Endothelial cell of hepatic sinusoid (primary cell): ENCODE measurements at regions not wholly inside any gene's neighbourhood (a gene's known extent, or its start where the extent isn't known, plus 50 kb on each side); places are given as distances from the start of the nearest gene placed in this dataset.
"Not testable (repeated sequence)": the region's sequence is repeated elsewhere in the genome, so short reads cannot be mapped to it uniquely, and the experiment has no call there.

ENCODE experiments used
- in situ Hi-C: cut with HindIII; loops from 2 replicates; pipeline ENCODE4 v1.10.0; 2017; ENCODE audit warnings: low sequenced_read_pairs

DNA sequence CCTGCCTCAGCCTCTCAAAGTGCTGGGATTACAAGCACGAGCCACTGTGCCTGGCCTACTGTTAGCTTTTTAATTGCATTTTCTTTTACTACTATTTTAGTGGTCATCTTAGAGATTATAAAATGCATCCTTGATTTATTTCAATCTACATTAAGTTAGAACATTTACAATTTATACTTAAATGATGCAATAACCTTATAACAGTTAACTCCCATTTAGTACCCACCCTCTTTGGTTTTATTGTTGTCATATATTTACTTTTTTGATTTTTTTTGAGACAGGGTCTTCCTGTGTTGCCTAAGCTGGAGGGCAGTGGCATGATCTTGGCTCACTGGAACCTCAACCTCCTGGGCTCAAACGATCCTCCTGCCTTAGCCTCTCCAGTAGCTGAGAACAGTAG is 77.3 kb downstream of the PPCDC start:
- in situ Hi-C loops: no loop called here

DNA sequence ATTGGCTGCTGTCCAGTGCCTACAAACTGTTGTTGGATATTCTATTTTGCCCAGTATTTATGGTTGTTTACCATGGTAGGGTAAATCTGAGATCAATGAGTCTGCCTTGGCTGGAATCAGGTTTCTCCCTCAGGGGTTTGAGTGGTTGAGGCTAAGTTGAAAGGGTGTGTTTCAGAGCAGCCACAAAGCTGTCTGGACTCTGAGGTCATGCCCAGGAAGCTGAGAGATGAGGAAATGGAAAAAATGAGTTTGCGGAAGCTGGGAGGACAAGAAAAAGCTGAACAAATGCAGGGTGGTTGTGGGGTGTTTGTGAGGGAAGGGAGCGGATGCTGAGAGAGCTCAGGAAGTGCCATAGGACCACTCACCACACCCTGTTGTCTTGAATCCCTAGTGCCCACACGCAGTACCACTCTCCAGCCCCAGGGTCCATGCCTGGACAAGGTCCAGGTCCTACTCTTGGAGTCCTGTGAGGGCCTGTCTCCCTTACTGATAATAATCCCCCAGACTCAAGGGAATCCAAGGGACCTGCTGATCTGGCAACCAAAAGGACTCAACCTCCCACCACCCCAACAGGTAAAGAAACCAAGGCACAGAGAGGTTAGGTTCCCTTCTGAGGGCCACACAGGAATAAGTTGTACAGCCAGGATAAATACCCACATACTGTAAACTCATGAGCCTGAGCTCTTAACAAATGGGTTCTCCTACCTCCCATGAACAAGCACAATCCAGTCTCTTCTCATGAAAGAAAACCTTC is 81.6 kb downstream of the PPCDC start:
- in situ Hi-C loops: no loop called here

DNA sequence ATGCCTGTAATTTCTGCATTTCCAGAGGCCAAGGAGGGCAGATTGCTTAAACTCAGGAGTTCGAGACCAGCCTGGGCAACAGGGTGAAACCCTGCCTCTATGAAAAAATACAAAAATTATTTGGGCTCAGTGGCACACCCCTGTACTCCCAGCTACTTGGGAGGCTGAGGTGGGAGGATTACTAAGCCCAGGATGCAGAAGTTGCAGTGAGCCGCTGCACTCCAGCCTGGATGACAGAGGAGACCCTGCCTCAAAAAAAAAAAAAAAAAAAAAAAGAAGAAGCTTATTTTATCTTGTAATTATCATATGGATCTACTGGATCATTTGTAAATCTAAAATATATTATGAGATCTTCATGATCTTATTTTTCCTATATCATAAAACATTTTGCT is 84.1 kb downstream of the PPCDC start:
- in situ Hi-C loops: no loop called here

- in situ Hi-C loops: no loop called here
Measured at GRCh38 chr15:75107908-75108838, 84.8 kb downstream of the PPCDC start.

DNA sequence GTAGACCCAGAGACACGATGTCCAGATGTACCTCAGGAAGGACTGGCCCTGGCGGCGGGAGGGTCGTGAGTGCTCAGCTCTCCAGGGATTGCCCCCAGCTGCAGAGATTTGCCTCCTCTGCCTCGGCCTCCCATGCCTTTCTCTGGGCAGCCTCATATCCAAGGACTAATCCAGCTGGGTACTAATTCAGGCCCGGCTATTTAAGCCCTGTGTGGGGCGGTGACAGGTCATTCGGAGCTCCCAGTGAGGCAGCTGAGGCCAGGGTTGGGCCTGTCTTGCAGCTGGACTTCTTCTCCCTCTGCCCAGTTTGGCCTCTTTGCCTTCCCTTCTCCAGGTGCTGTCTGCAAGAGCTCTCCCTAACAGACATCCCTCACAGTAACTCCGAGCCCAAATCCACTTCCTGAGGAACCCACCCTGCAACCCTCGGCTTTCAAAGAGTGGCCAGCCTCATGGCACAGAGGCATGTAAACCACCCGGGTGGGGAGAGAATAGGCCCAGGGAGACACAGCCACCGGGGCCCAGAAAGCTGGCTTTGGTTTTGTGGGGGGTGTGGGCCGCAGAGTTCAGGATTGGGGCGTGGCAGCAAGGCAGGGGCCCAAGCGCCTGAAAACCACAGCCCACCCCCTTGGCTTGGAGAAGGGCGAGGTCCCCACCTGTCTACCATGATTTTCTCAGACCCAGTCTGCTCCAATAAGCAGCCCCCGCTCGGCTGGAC is 85.8 kb downstream of the PPCDC start:
- in situ Hi-C loops: no loop called here

DNA sequence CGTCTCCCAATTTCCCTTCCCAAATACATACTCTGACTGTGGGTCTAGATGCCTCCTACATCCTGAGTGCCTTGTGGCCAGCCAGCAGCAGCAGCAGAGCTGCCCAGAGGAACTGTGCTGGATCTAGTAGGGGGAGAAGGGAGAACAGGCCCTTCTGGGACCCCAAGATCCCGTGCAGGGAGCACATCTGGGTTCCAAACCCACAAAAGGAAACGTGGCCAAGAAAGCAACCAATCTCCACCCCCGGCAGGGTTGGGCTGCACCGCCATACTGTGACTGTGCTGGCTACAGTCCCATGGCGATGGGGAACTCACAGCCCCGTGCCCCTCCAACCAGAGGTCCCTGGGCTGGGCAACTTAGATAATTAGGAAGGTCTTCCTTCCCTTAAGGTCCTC is 86.3 kb downstream of the PPCDC start:
- in situ Hi-C loops: no loop called here

DNA sequence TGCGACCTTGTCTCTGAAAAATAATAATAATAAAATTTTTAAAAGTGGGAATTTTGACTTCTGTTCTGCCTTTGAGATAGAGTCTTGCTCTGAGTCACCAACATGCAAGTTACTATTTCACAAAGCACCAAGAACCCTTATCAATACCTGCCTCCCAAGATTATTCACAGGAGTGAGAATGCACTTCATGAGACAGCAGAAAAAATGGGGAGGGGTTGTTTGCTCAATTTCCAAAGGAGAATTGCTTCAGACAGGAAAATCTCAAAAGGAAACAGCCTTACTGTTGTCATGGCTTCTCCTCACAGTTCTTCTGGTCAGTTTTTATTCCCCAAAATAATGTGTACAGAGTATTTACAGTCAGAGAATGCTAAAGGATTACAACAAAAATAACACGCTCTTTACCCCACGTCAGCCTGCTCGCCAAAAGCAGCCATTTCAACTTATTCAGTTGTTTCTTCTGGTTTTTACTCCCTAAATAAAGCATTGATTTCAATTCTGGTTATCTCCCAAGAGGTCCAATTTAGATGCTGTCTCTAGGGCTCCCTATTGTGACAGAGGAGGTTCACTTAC is 89.0 kb downstream of the PPCDC start:
- in situ Hi-C loops: no loop called here

DNA sequence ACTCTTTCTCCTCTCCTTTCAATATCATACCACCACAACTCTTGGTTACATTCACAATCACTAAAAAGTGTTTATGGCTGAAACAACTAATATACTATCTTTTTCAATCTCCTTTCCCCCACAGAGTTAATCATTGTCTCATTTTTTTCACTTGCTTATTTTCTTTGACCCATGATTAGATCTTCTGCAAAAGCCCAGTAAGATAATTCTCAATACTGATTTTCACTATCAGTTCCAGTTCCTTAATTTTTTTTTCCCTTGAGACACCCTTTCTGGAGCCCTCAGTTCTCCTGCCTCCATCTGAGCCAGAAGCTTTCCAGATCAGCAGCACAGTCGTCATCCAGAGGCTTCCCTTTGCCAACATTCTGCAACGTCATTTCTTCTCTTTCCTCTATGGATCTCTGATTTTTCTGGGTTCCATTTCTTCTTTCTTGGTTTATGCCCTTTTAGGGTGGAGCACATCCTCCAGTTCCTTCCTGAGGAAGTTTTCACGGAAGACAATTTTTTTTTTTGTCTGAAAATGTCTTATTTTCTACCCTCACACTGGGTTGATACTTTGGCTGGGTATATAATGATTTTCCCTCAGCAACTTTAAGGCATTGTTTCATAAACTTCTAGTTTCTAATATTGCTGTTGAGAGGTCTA is 88.7 kb upstream of the C15orf39 start:
- in situ Hi-C loops: no loop called here

- in situ Hi-C loops: no loop called here
Measured at GRCh38 chr15:75114327-75114726, 87.4 kb upstream of the C15orf39 start.

DNA sequence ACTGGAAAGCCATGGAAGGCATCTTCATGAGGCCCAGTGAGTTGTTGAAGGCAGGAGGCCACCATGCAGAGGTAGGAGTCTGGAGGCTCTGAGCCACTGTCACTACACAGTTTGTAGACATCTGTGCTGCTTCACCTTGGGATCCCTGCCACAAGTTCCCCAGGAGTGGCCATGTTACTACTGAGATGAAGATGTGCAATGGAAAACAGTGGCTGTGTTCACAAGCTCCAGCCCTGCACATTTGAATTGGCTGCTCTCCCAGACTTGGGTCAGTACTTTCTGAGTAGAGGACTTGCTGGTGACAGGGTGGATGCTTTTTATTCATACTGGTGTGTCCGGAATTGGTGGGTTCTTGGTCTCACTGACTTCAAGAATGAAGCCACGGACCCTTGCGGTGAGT is 86.9 kb upstream of the C15orf39 start:
- in situ Hi-C loops: no loop called here

DNA sequence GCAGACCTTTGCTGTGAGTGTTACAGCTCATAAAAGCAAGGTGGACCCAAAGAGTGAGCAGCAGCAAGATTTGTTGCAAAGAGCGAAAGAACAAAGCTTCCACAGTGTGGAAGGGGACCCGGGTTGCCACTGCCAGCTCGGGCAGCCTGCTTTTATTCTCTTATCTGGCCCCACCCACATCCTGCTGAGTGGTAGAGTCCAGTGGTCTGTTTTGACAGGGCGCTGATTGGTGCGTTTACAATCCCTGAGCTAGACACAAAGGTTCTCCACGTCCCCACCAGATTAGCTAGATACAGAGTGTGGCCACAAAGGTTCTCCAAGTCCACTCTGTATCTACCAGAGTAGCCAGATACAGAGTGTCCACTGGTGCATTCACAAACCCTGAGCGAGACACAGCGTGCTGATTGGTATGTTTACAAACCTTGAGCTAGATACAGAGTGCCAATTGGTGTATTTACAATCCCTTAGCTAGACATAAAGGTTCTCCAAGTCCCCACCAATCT is 86.2 kb upstream of the C15orf39 start:
- in situ Hi-C loops: not testable (repeated sequence)

DNA sequence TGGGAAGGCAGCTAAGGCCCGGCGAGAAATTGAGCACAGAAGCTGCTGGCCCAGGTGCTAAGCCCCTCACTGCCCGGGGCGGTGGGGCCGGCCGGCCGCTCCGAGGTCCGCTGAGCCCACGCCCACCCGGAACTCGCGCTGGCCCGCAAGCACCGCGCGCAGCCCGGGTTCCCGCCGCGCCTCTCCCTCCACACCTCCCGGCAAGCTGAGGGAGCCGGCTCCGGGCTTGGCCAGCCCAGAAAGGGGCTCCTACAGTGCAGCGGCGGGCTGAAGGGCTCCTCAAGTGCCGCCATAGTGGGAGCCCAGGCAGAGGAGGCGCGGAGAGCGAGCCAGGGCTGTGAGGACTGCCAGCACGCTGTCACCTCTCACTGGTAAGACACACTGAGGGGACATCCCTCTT is 85.5 kb upstream of the C15orf39 start:
- in situ Hi-C loops: not testable (repeated sequence)

- in situ Hi-C loops: no loop called here
Measured at GRCh38 chr15:75117993-75118392, 83.7 kb upstream of the C15orf39 start.

DNA sequence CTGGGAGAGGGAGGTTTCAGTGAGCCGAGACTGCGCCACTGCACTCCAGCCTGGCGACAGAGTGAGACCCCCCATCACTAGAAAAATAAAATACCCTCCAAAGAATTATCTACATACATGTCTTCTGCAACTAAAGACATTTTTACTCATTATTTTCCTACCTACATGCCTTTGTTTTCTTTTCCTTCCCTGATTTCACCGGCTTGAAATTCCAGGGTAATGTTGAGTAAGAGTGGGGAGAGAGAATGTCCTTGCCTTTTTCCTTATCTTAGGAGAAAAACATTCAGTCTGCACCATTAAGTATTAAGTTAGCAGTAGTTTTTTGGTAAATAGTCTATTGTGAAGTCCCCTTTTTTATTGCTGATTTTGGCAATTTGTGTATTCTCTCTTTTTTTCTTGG is 82.4 kb upstream of the C15orf39 start:
- in situ Hi-C loops: not testable (repeated sequence)

- in situ Hi-C loops: no loop called here
Measured at GRCh38 chr15:75121491-75121890, 80.2 kb upstream of the C15orf39 start.

- in situ Hi-C loops: no loop called here
Measured at GRCh38 chr15:75123395-75123794, 78.3 kb upstream of the C15orf39 start.

- in situ Hi-C loops: not testable (repeated sequence)
Measured at GRCh38 chr15:75124278-75124677, 77.4 kb upstream of the C15orf39 start.

DNA sequence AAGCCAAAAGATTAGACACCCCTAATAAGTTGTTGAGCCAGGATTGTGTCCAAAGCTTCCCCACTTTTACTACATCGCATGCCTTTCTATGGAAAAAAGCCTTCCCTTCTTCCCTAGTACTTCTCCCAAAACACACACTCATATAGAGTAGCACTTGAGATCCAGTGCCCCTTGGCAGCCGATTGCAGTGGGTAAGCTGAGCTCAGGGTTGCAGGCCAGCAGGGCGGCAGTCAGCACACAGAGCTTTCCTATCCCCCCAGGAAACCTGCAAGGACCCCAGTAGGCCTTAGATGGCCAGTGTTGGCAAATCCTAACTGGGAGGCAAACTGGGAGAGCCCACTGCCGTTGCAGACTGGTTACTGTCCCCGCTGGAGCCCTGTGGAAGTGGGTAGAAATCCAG is 75.7 kb upstream of the C15orf39 start:
- in situ Hi-C loops: loop anchor here (5.0 kb wide), 2 partner anchors 64 to 66 kb away; no protein-coding TSS in a partner anchor

- in situ Hi-C loops: loop anchor here (5.0 kb wide), 2 partner anchors 65 kb away; no protein-coding TSS in a partner anchor
Measured at GRCh38 chr15:75126864-75127580, 74.7 kb upstream of the C15orf39 start.

GRCh38 chr15:75129788-75130187 is 71.9 kb upstream of the C15orf39 start:
- in situ Hi-C loops: loop anchor here (5.0 kb wide), 2 partner anchors 63 to 67 kb away; no protein-coding TSS in a partner anchor
